ENCODE measurements at regions not wholly inside any gene's neighbourhood (a gene's known extent, or its start where the extent isn't known, plus 50 kb on each side); places are given as distances from the start of the nearest gene placed in this dataset.

DNA sequence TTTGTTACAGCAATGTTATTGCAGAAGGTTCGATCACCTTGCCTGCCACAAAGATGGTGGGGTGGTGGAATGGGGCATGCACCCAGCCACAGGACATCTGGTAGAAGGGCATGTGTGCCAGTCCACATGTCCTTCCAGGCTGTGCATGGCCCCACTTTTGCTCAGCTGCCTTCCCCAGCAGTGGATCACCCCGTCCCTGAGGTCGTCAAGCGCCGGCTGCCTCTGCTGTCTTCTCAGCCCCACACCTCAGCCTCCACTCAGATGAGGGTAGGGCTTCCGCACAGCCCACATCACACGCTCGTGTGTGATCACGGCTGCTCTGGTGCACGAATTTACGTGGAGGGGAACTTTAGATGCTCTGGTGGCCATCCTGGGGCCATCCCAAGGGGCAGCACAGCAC lies 109.5 kb upstream of the PMEPA1 start:
- Histone ChIP-seq H3K4me2 (no peak overlapping the region), H3K9me3 (no peaks in the 10 kb centered on the region), H3K4me1 (no peaks in the 10 kb centered on the region), H3K27ac (no peak overlapping the region; a peak in 1 of 6 replicates), H3K4me3 (no peak overlapping the region)
- FAIRE-seq (no peak), ATAC-seq (no peak), DNase-seq (ENCODE audit: low read depth in 1 of 2, low spot score in 1 of 2) (no peak)
- TF ChIP-seq TP53 (CRISPR knock-in tag; IDR thresholded peaks at IDR 0.05) = no peak
- no peak for TF ChIP-seq KDM1A (IDR thresholded peaks at IDR 0.05; ENCODE audit: low read depth)
- TF ChIP-seq, protein P1, sequence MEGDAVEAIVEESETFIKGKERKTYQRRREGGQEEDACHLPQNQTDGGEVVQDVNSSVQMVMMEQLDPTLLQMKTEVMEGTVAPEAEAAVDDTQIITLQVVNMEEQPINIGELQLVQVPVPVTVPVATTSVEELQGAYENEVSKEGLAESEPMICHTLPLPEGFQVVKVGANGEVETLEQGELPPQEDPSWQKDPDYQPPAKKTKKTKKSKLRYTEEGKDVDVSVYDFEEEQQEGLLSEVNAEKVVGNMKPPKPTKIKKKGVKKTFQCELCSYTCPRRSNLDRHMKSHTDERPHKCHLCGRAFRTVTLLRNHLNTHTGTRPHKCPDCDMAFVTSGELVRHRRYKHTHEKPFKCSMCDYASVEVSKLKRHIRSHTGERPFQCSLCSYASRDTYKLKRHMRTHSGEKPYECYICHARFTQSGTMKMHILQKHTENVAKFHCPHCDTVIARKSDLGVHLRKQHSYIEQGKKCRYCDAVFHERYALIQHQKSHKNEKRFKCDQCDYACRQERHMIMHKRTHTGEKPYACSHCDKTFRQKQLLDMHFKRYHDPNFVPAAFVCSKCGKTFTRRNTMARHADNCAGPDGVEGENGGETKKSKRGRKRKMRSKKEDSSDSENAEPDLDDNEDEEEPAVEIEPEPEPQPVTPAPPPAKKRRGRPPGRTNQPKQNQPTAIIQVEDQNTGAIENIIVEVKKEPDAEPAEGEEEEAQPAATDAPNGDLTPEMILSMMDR (IDR thresholded peaks at IDR 0.05) = no peak
- no peak for TF ChIP-seq FOSB (CRISPR knock-in tag; IDR thresholded peaks at IDR 0.05)
- TF ChIP-seq FOSL2 (IDR thresholded peaks at IDR 0.05) = no peak
- TF ChIP-seq FOSL2 (CRISPR knock-in tag; IDR thresholded peaks at IDR 0.05) = no peak
- TF ChIP-seq RAD21 (conservative IDR thresholded peaks at IDR 0.05 in 1 of 2, IDR thresholded peaks at IDR 0.05 in 1 of 2) = no peak
- no peak for TF ChIP-seq KDM5A (IDR thresholded peaks at IDR 0.05)
- no peak for TF ChIP-seq BHLHE40 (IDR thresholded peaks at IDR 0.05; ENCODE audit: low read depth, low read length)
- no peak for TF ChIP-seq ZSCAN20 (CRISPR knock-in tag; IDR thresholded peaks at IDR 0.05)
- TF ChIP-seq CEBPB (IDR thresholded peaks at IDR 0.05) = no peak
- no peak for TF ChIP-seq JUNB (IDR thresholded peaks at IDR 0.05)
- TF ChIP-seq SREBF2 (IDR thresholded peaks at IDR 0.05) = no peak
- no peak for TF ChIP-seq HOXB13 (CRISPR knock-in tag; IDR thresholded peaks at IDR 0.05; ENCODE audit: low read depth)
- TF ChIP-seq, protein P2, sequence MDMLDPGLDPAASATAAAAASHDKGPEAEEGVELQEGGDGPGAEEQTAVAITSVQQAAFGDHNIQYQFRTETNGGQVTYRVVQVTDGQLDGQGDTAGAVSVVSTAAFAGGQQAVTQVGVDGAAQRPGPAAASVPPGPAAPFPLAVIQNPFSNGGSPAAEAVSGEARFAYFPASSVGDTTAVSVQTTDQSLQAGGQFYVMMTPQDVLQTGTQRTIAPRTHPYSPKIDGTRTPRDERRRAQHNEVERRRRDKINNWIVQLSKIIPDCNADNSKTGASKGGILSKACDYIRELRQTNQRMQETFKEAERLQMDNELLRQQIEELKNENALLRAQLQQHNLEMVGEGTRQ (IDR thresholded peaks at IDR 0.05) = no peak
- TF ChIP-seq EHMT2 (IDR thresholded peaks at IDR 0.05; ENCODE audit: low read depth) = no peak
- ChIA-PET POLR2A (no interaction called here), CTCF (no interaction called here)
- WGBS (ENCODE audit: missing lambda C conversion rate) = 85% methylated on average over 11 of the region's 11 CpGs

DNA sequence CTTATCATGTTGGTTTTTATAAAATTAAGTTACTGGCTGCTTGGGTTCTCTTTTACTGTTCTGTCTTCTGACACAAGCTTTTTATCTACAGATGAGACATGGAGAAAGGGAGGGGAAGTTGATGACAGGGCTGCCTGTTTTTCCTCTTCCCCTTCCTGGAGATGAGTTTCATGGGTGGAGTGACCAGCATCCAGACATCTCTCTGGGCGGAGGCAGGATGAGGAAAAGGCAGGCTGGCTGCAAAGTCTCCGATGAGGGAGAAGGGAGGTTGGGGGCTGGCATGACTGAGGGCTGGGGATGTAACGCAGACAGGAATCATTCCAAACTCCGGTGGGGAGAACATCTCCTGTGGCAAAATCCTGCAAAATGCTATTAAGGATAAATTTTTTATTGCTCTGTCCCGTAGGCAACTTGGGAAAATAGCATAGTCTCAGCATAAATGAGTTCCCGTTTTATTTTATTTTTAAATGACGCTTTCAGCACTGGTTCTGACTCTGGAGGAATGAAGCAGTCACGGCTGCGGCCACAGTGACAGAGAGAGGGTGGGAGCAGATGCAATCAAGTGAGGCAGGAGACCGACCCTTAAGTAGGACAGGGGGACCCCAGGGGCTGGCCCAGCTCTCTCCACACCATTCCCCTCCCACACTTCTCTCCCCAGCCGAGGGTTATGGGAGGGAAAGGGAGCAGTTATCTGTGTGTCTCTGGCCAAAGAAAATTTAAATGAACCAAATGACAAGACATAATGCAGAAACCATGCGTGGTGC lies 108.8 kb upstream of the PMEPA1 start:
- ATAC-seq = no peak
- ChIA-PET CTCF (no interaction called here), POLR2A (no interaction called here)
- Histone ChIP-seq H3K4me2 (no peak overlapping the region), H3K27ac (no peak overlapping the region), H3K4me1 (no peaks in the 10 kb centered on the region), H3K9me3 (no peaks in the 10 kb centered on the region), H3K4me3 (no peak overlapping the region)
- TF ChIP-seq JUNB (IDR thresholded peaks at IDR 0.05) (no peak), FOXS1 (CRISPR knock-in tag; IDR thresholded peaks at IDR 0.05) (no peak), BHLHE40 (IDR thresholded peaks at IDR 0.05; ENCODE audit: low read depth, low read length) (no peak), RARB (CRISPR knock-in tag; IDR thresholded peaks at IDR 0.05) (no peak), RCOR1 (IDR thresholded peaks at IDR 0.05; ENCODE audit: low read depth, low read length) (no peak), HDAC2 (IDR thresholded peaks at IDR 0.05) (no peak), SMC3 (IDR thresholded peaks at IDR 0.05) (no peak), NFE2L2 (conservative IDR thresholded peaks at IDR 0.05; ENCODE audit: low read length) (no peak), ZNF302 (CRISPR knock-in tag; IDR thresholded peaks at IDR 0.05) (no peak), EHF (CRISPR knock-in tag; IDR thresholded peaks at IDR 0.05) (no peak), CBX8 (IDR thresholded peaks at IDR 0.05) (no peak), FOSB (CRISPR knock-in tag; IDR thresholded peaks at IDR 0.05) (no peak), ZSCAN20 (CRISPR knock-in tag; IDR thresholded peaks at IDR 0.05) (no peak)
- TF ChIP-seq, protein P3, sequence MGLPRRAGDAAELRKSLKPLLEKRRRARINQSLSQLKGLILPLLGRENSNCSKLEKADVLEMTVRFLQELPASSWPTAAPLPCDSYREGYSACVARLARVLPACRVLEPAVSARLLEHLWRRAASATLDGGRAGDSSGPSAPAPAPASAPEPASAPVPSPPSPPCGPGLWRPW (IDR thresholded peaks at IDR 0.05) = no peak
- TF ChIP-seq, protein P4, sequence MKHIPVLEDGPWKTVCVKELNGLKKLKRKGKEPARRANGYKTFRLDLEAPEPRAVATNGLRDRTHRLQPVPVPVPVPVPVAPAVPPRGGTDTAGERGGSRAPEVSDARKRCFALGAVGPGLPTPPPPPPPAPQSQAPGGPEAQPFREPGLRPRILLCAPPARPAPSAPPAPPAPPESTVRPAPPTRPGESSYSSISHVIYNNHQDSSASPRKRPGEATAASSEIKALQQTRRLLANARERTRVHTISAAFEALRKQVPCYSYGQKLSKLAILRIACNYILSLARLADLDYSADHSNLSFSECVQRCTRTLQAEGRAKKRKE (CRISPR knock-in tag; IDR thresholded peaks at IDR 0.05; ENCODE audit: low read depth) = no peak
- TF ChIP-seq, protein P5, sequence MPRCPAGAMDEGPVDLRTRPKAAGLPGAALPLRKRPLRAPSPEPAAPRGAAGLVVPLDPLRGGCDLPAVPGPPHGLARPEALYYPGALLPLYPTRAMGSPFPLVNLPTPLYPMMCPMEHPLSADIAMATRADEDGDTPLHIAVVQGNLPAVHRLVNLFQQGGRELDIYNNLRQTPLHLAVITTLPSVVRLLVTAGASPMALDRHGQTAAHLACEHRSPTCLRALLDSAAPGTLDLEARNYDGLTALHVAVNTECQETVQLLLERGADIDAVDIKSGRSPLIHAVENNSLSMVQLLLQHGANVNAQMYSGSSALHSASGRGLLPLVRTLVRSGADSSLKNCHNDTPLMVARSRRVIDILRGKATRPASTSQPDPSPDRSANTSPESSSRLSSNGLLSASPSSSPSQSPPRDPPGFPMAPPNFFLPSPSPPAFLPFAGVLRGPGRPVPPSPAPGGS (IDR thresholded peaks at IDR 0.05) = no peak
- TF ChIP-seq, protein P1 (IDR thresholded peaks at IDR 0.05) = no peak
- FAIRE-seq = no peak
- WGBS (ENCODE audit: missing lambda C conversion rate) = 80% methylated on average over 12 of the region's 12 CpGs
- no peak for DNase-seq (ENCODE audit: low read depth in 1 of 2, low spot score in 1 of 2)

Measured in A549 (cell line).